Uterus (tissue), 2 donors: ENCODE measurements at regions not wholly inside any gene's neighbourhood (a gene's known extent, or its start where the extent isn't known, plus 50 kb on each side); places are given as distances from the start of the nearest gene placed in this dataset.

Experiments used
- POLR2A ChIP-seq, 2 donors: fragments of 450-650 bp; IDR thresholded peaks; one replicate each; pipeline ENCODE4 v1.6.1; 2016; ENCODE audit warnings: antibody characterized with exemption in 2 of 2, mild to moderate bottlenecking in 1 of 2, moderate library complexity in 1 of 2
- TF ChIP-seq, protein P1 (sequence below), 4 experiments: fragments of 200-600 bp in 2 of 4; fragments of 450-650 bp in 2 of 4; sonication (generic) in 2 of 4; IDR thresholded peaks; one replicate each; pipeline ENCODE4 v1.5.1; 2016 to 2019; ENCODE audit warnings: antibody characterized with exemption in 4 of 4, mild to moderate bottlenecking in 2 of 4, moderate library complexity in 1 of 4

DNA sequence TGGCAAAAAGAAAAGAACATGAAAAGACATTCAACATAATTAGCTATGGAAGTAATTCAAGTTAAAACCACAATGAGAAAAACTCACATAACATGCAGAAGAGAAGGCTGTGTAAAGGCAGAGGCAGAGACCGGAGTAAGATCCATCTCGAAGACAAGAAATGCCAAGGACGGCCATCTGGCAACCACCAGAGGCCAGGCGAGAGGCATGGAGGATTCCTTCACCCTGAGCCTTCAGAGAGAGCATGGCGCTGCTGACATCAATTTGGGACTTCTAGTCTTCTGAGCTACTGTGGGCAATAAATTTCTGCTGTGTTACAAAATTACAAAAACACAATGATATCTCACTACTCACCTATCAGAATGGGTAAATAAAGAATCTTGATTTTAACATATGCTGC lies 381.0 kb downstream of the TSHZ3 start:
- TF ChIP-seq, protein P1, sequence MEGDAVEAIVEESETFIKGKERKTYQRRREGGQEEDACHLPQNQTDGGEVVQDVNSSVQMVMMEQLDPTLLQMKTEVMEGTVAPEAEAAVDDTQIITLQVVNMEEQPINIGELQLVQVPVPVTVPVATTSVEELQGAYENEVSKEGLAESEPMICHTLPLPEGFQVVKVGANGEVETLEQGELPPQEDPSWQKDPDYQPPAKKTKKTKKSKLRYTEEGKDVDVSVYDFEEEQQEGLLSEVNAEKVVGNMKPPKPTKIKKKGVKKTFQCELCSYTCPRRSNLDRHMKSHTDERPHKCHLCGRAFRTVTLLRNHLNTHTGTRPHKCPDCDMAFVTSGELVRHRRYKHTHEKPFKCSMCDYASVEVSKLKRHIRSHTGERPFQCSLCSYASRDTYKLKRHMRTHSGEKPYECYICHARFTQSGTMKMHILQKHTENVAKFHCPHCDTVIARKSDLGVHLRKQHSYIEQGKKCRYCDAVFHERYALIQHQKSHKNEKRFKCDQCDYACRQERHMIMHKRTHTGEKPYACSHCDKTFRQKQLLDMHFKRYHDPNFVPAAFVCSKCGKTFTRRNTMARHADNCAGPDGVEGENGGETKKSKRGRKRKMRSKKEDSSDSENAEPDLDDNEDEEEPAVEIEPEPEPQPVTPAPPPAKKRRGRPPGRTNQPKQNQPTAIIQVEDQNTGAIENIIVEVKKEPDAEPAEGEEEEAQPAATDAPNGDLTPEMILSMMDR (IDR thresholded peaks at IDR 0.05) = no peak
- TF ChIP-seq POLR2A (IDR thresholded peaks at IDR 0.05) = no peak
